ENCODE measurements at regions not wholly inside any gene's neighbourhood (a gene's known extent, or its start where the extent isn't known, plus 50 kb on each side); places are given as distances from the start of the nearest gene placed in this dataset.
A peak's percentile ranks its signal among the peaks of the same experiment; 100 is the strongest.
"Not testable (repeated sequence)": the region's sequence is repeated elsewhere in the genome, so short reads cannot be mapped to it uniquely, and the experiment has no call there.

- DNase-seq = no peak
Measured at GRCh38 chr4:60709061-60709460, 491.1 kb upstream of the ADGRL3 start.

DNA sequence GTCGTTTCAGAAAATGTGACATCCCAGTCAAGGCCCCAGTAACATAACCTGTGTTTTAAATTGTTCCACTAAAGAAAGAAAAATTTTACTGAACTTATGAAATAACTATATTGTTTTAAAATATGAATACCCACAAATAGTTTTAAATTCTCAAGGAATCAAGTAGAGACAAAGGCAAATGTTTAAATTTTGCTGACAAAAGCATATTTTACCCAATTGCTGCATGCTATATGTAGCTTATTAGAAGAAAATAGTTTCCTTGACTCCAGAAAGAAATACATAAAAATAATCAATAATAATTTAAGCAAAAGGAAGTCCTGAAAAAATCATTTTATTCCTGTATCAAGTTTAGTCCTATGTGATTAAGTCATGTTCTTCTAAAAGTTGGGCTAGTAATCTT is 481.3 kb upstream of the ADGRL3 start:
- DNase-seq = no peak

- no peak for DNase-seq
Measured at GRCh38 chr4:60721685-60722084, 478.4 kb upstream of the ADGRL3 start.

GRCh38 chr4:60723796-60724195 is 476.3 kb upstream of the ADGRL3 start:
- no peak for DNase-seq

- no peak for DNase-seq
Measured at GRCh38 chr4:60724623-60725022, 475.5 kb upstream of the ADGRL3 start.

GRCh38 chr4:60726779-60727178 is 473.3 kb upstream of the ADGRL3 start:
- no peak for DNase-seq

DNA sequence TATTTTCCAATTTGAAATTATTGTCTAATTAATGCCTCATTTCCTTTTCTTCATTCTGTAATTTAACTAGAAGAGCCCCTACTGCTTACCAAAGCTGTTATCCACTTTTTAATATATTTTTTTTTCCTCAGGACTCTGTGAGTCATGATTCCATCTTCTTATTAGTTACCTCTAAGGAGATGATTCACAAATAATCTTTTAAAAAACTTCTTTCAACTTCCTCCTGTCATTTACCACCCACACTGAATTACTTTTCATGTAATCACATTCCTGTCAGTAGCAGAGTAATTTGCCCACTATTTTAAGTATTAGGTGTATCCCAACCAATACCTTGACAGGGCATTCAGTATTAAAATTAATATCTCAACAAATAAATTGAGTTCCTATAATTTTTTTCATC is 470.9 kb upstream of the ADGRL3 start:
- no peak for DNase-seq

GRCh38 chr4:60729764-60730163 is 470.4 kb upstream of the ADGRL3 start:
- DNase-seq = not testable (repeated sequence)

GRCh38 chr4:60737858-60738257 is 462.3 kb upstream of the ADGRL3 start:
- DNase-seq = no peak

- no peak for DNase-seq
Measured at GRCh38 chr4:60743654-60744053, 456.5 kb upstream of the ADGRL3 start.

GRCh38 chr4:60744767-60745166 is 455.4 kb upstream of the ADGRL3 start:
- DNase-seq = no peak

GRCh38 chr4:60745800-60746571 is 454.1 kb upstream of the ADGRL3 start:
- DNase-seq = no peak

GRCh38 chr4:60750962-60751361 is 449.2 kb upstream of the ADGRL3 start:
- DNase-seq = no peak

GRCh38 chr4:60757986-60758680 is 442.0 kb upstream of the ADGRL3 start:
- no peak for DNase-seq

DNA sequence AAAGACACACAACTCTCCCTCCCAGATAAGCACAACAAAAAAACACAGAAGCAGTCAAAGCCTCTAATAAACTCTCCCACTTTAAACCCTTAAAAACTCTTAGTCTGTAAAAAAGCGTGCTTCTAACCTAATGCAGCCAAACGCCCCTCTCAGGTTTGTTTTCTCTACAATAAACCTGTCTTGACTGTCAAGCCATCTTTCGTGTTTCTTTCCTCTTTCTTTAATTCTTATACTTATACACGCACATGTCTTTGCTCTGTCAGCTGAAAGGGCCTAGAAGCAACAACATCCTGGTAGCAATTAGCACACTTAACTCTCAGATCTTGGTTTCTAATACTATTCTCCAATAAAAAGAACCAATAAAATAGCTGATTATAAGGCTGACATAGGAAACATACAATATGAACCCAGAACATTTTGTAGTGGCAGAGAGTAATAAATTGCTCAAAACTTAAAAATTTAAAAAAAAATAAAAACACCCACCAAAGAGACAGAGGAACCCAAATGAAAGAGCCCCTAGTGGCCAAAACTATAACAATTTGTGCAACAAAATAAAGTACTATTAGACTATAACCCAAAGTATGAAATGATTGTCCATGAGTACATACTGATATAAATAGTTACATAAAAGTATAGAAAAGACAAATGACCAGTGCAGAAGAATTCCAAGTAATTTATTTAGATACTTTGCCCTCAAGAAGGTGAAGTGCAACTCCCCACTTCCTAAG is 440.4 kb upstream of the ADGRL3 start:
- no peak for DNase-seq

DNA sequence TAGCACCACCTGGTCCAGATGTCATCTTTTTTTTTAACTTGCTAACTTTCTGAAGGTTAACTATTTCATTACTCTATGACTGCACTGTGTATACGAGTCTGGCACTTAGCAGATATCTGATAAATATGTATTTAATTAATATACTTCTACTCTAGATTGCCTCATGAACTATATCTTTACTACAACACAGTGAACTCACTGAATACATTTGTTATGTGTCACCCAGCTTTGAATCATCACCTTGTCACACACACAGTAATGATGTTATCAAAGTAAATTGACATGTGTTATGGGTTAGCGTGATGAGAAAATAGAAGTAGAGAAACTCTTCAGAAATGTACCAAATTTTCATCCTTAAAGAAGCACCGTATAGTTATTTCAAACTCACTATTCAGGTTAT is 419.3 kb upstream of the ADGRL3 start:
- DNase-seq = no peak

DNA sequence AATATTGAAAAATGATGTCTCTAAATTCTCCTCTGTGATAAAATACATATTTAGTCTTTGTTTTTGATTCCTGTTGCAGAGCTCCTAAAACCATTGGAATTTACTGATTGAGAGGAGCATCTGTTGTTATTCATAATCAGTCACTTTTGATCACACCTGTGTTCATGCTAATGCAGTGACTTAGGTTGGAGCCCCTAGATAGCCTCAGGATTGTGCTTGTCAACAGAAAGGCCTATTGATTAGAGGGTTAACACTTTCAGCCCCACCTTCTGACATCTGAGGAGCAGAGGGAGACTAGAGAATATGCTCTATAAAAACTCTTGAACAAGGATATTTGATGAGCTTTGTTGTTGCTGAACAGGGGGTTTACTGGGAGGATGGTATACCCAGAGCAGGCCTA is 409.5 kb upstream of the ADGRL3 start:
- no peak for DNase-seq

- DNase-seq = no peak
Measured at GRCh38 chr4:60794372-60794771, 405.8 kb upstream of the ADGRL3 start.

DNA sequence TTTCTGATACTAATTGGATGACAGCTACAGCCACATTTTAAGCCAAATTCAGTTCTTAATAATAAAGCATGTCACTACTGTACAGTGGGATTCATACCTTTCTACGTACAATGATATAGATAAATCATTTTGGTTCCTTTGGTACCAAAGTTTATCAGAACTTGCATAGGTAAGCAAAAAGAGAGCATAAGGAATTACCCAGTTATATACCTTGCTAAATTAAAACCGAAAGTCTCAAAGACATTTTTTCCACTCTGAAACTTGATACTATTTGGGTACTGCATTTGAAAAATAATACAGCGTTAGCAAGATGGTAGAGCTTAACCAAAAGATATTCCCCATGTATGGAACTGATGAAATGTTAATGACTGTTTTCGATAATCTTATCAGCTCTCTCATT is 400.9 kb upstream of the ADGRL3 start:
- no peak for DNase-seq

GRCh38 chr4:60800701-60801100 is 399.4 kb upstream of the ADGRL3 start:
- DNase-seq = no peak

GRCh38 chr4:60805500-60806313 is 394.4 kb upstream of the ADGRL3 start:
- DNase-seq = peak; percentile 28

DNA sequence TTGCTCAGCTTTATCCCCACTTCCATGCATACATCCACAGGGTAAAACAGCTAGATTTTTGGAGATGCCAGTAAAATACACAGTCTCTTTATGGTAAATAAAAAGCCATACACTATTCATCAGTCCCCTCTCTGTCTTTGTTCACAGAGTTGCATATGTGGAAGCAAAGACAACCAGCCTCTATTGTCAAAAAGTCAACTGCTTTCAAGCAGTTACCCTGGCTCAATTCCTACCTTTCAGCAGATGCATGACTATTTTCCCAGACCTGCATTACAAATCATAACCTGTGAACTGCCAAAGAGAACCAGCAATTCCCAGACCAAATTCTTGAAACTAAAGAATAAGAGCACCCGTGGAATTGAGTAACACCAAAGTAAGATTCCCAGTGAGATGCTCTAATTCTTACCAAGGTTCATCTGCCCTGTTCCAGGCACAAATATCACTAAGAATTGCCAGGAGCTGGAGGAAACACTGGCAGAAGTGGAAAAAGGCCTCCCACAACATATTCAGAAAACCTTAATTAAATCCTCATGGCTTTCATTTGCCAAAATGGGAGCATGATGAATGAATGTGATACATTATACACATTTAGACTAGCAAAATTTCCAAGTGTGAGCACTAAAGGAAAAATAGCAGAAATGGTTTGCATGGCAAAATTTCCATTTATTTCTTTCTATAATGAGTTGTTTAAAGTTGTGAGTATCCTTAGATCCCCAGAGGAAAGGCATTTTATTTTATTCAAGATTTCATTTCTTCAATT is 391.2 kb upstream of the ADGRL3 start:
- DNase-seq = no peak

DNA sequence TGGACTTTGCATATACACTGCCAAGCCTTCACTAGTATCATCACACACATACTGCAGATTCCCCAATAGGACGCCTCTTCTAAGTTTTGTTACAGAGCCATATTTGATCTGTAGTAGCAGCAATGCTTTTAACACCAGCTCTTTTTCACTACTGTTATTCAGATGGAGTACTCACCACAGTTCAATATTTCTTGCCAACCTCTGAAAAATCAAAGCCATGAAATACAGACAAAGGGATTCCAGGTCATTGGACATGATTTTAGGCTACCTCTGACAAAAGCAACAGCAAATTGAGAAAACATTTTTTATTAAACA is 390.7 kb upstream of the ADGRL3 start:
- no peak for DNase-seq
